COR-L47 (cell line): ENCODE measurements at regions not wholly inside any gene's neighbourhood (a gene's known extent, or its start where the extent isn't known, plus 50 kb on each side); places are given as distances from the start of the nearest gene placed in this dataset.

ENCODE experiments used
- DNase-seq: peaks from one replicate; lab custom pipeline; 2025; lab: John Stamatoyannopoulos, UW

GRCh38 chr4:13126976-13127910, 356.9 kb downstream of the RAB28 start:
- no peak for DNase-seq

GRCh38 chr4:13118633-13119032, 365.5 kb downstream of the RAB28 start:
- no peak for DNase-seq

DNA sequence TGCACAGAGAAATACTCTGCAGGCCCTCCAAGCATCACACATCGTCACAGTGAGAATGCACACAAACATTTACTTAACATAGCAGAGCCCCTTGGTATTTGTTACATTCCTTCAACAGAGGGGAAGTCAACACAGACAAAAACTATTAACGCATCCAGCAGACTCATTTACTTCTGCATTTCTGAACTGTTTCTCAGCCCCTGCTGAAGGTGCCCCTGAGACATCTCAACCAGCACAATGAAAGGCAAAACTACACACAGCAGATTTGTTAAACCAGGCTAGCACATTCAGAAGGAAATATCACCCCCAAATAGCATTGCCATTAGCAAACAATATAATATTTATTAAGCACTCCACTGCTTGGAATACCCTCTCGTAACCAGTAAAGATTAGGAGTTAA, 367.0 kb downstream of the RAB28 start:
- no peak for DNase-seq

DNA sequence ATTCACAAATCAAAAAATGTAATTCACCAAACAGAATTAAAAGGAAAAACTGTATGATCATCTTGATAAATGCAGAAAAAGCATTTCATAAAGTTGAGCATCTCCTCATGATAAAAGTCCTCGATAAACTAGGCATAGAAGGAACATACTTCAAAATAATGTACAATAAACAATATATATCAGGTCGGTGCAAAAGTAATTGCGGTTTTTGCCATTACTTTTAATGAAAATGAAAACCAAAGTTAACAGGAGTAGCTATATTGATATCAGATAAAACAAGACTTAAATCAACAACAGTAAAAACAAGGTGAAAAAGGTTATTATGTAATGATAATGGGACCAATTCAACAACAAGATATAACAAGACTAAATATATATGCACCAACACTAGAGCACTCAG, 372.1 kb downstream of the RAB28 start:
- no peak for DNase-seq

- no peak for DNase-seq
These were observed 374.6 kb downstream of the RAB28 start for GRCh38 chr4:13109536-13109935.

GRCh38 chr4:13108096-13108495, 376.0 kb downstream of the RAB28 start:
- DNase-seq, result no peak

DNA sequence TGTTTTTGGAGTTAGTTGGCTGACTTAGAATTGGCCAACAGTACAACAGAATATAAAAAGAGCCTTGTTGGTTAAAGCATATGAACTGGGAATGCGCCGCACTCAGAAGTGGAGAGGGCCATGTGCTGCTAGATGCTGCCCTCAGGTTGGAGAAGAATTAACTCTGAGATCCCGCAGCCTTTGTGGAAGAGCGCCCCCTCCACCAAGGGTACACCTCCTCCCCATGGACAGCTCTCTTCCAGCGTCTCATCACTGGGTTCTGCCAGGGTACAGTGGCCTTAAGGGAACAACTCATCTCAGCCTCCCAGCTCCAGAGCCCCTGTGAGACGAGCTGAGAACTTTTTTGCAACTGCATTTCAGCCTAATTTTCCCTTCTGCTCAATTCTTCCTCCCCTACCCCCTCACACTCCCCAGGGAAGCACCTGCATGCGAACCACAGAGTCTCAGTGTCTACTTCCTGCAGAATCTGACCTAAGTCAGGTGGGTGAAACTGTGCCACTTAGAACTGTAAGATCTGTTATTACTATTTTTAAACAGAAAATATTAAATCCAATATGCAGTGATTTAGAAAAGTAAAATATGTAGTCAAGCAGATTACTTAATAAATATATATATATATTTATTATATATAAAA, 380.6 kb downstream of the RAB28 start:
- no peak for DNase-seq

DNA sequence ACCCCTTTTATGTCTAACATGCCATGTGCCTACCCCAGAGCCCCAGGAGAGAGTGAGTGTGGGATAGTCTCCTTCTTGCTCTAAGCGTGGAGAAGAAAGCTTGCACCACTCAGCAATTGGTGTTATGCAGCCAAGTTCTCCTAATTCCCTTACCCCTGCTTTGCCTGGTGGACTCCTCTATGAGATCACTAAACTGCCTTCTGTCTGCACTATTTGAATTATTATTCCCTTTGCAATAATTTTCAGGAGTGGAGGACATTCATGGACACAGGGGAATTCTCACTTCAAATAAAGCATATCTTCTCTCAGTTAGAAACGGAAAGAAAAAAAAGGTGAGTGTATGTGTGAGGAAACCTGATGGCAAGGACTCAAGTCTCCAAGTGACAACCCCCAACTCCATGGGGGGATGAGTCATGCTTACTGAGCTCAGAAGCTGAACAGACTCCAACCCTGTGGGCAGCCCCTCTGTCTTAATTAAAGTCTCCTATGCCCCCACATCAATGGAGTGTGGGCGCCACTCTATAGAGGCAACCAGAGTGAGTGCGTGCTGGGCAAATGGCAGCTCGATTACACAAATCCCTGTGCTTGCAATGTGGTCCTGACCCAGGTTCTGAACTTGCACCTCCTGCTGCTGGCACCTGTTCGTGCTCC, 381.9 kb downstream of the RAB28 start:
- no peak for DNase-seq

GRCh38 chr4:13097971-13098370, 386.2 kb downstream of the RAB28 start:
- no peak for DNase-seq

DNA sequence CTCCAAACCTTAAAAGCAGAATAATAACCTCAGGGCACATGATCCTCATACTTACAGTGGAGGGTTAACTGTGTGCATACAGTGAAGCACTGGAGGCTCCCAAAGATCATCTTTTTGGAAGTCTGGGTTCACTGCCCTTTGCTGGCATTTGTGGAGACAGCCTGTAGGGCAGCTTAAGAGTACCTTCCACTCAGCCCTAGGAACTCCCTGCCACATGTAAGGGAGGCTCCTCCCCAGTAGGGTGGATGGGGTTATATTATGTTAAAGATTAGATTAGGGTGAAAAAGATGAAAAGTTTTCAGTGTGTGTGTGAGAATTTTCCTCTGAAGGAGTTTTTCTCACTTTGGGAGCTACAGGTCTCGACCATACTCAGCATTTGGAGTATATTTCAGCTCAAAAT, 388.4 kb downstream of the RAB28 start:
- DNase-seq, result no peak

DNA sequence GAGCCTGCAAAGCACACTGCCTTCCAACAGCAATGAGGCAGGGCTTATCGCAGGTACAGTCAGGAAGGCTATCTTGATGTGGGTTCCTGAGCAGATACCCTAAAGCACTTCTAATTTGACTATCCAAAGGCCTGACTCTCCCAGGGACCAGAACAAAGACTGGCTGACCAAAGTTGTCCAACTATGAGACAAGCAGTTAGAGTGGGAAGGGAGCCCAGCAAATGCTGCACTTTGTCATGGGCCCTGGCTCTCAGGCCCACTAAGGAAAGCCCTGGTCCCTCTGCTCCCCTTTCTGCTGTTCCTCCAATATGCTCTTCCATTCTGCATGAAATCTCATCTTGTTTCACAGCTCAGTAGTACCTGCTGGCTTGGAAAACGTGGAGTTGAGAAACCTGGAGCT, 391.0 kb downstream of the RAB28 start:
- DNase-seq, result no peak

- DNase-seq, result no peak
These were observed 391.4 kb downstream of the RAB28 start for GRCh38 chr4:13092702-13093101.

GRCh38 chr4:13089659-13089998, 394.5 kb downstream of the RAB28 start:
- DNase-seq, result no peak

GRCh38 chr4:13088726-13089658, 395.1 kb downstream of the RAB28 start:
- no peak for DNase-seq

DNA sequence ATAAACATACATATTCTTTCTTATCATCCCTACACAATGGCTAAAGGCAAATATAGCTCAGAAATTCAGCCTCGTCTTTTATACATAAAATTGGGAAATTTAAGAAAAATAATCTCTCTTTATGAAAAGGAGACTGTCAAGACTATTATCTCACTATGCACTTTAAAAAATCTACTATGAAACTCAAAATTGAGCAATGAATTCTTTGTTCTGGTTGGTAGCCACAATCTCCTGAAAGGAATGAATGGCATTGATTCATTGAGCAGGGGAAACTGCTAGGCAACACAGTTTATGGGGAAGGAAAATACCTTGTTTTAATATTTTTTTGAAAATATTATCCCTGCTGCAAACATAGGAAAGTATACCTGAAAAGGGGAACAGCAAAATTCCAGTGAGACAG, 397.1 kb downstream of the RAB28 start:
- DNase-seq, result no peak

DNA sequence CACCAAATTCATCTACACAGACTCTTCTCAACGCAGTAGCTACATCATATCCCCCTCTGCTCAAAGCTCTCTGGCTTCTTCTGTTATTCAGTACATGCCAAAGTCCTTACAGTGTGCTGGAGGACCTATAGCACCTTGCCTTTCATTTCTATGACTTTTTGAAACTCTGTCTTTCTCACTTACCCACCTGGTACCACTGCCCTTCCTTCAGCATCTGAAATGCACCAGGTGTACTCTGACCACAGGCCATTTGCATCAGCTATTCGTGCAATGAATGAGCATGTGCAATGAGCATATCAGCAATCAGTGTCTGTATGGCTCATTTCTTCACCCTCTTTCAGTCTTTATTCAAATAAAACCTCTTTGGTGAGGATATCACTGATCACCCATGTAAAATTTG, 399.9 kb downstream of the RAB28 start:
- no peak for DNase-seq

DNA sequence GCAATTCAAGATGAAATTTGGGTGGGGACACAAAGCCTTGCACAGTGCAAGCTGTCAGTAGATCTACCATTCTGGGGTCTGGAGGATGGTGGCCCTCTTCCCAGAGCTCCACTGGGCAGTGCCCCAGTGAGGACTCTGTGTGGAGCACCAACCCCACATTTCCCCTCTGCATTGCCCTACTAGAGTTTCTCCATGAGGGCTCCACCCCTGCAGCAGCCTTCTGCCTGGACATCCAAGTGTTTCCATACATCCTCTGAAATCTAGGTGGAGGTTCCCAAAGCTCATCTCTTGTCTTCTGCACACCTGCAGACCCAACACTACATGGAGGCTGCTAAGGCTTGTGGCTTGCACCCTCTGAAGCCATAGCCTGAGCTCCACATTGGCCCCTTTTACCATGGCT, 402.3 kb downstream of the RAB28 start:
- no peak for DNase-seq

GRCh38 chr4:13067077-13067476, 417.1 kb downstream of the RAB28 start:
- DNase-seq, result no peak

GRCh38 chr4:13059019-13059418, 425.1 kb downstream of the RAB28 start:
- DNase-seq, result no peak

DNA sequence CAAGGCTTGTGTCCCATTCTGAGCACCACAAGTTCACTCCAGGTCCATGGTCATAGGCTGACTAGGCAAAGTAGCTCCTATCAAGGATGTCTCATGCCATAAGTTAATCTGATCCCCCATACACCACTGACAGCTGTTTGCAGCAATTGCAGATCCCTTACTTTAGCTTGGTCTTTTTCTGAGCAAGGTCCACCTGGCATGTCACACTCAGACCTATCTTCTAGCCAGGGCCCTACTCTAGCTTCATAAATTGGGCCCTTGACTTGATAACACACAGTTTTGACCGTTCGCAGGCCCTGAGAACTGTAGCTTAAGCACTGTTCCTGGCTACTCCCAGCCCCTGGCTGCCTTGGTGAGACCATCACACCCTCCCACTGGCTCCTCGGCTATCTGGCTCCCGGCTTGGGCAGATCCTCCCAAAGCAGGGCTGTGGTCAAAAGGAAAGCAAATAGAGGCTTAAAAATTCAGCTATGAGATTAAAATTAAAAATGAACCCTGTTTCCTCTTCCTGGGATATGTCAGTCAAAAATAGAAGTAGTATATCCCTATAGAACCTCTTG, 427.4 kb downstream of the RAB28 start:
- DNase-seq, result no peak

GRCh38 chr4:13054420-13054970, 429.6 kb downstream of the RAB28 start:
- DNase-seq, result no peak
